Caco-2 (cell line): ENCODE measurements at regions not wholly inside any gene's neighbourhood (a gene's known extent, or its start where the extent isn't known, plus 50 kb on each side); places are given as distances from the start of the nearest gene placed in this dataset.

Source experiments
- BruUV-seq: library from RNA; stranded (reverse); fragments of 400-500 nt; replicated peaks from 2 replicates; lab custom pipeline; 2021; lab: Mats Ljungman, UMichigan
- CTCF ChIA-PET: fragments of 300-600 bp; sonication (Branson Sonifier 250); formaldehyde crosslinking; loops from one replicate; lab custom pipeline; 2022; ENCODE audit warnings: antibody characterized with exemption; lab: Charles Lee
- POLR2A ChIA-PET: fragments of 300-600 bp; sonication (Branson Sonifier 250); formaldehyde crosslinking; loops from one replicate; lab custom pipeline; 2022; ENCODE audit warnings: antibody characterized with exemption; lab: Charles Lee
- DNase-seq, 2 experiments: peaks; one replicate each; pipeline versions ENCODE4 v3.0.0 to v3.0.0-alpha.2; 2020 to 2022
- H3K27me3 ChIP-seq: replicated peaks from 2 replicates; pipeline ENCODE4 v1.6.0; 2011; ENCODE audit warnings: low read length; ENCODE audit not compliant: control insufficient read depth, insufficient read depth
- H3K36me3 ChIP-seq: 2 replicates; pipeline ENCODE4 v1.5.1; 2011; ENCODE audit warnings: low read length; ENCODE audit not compliant: control insufficient read depth, insufficient read depth
- H3K4me1 ChIP-seq: fragments of 250-450 bp; sonication (Bioruptor Pico); 2 replicates; pipeline ENCODE4 v1.5.1; 2020; ENCODE audit warnings: mild to moderate bottlenecking
- H3K4me3 ChIP-seq: 2 replicates; pipeline ENCODE4 v1.5.1; 2011; ENCODE audit warnings: low read depth, mild to moderate bottlenecking, control low read depth, low read length
- H3K9me3 ChIP-seq: fragments of 250-450 bp; sonication (Bioruptor Pico); 2 replicates; pipeline ENCODE4 v1.5.1; 2020; ENCODE audit warnings: mild to moderate bottlenecking, moderate library complexity
- H3K27ac Mint-ChIP-seq: one replicate; pipeline ENCODE4 v1.8.0; 2022; ENCODE audit warnings: mixed read lengths; ENCODE audit not compliant: unreplicated experiment
- H3K27me3 Mint-ChIP-seq: one replicate; pipeline ENCODE4 v1.8.0; 2022; ENCODE audit warnings: mixed read lengths; ENCODE audit not compliant: insufficient read depth, unreplicated experiment
- H3K36me3 Mint-ChIP-seq: one replicate; pipeline ENCODE4 v1.8.0; 2022; ENCODE audit warnings: mild to moderate bottlenecking, mixed read lengths; ENCODE audit not compliant: insufficient read depth, unreplicated experiment
- H3K4me1 Mint-ChIP-seq: one replicate; pipeline ENCODE4 v1.8.0; 2022; ENCODE audit warnings: low read depth, mixed read lengths; ENCODE audit not compliant: unreplicated experiment
- H3K4me3 Mint-ChIP-seq: one replicate; pipeline ENCODE4 v1.8.0; 2022; ENCODE audit warnings: mild to moderate bottlenecking, moderate library complexity, mixed read lengths; ENCODE audit not compliant: unreplicated experiment
- H3K9me3 Mint-ChIP-seq: one replicate; pipeline ENCODE4 v1.8.0; 2022; ENCODE audit warnings: mixed read lengths; ENCODE audit not compliant: unreplicated experiment
- intact Hi-C: fragments of 100-400 bp; cut with micrococcal nuclease; formaldehyde crosslinking; loops from one replicate; pipeline ENCODE4 v1.10.0; 2022; ENCODE audit not compliant: unreplicated experiment
- TF ChIP-seq, protein P1 (sequence below), 2 experiments: fragments of 200-600 bp in 1 of 2; IDR thresholded peaks; 1 replicate in 1 of 2; 2 replicates in 1 of 2; pipeline versions ENCODE4 v1.5.1 to v1.8.0; 2011 to 2022; ENCODE audit warnings: antibody characterized with exemption in 1 of 2, control low read depth in 1 of 2, inconsistent platforms in 1 of 2, low read depth in 1 of 2, low read length in 1 of 2, mild to moderate bottlenecking in 1 of 2, moderate library complexity in 1 of 2; ENCODE audit not compliant: insufficient read depth in 1 of 2, severe bottlenecking in 1 of 2, unreplicated experiment in 1 of 2

DNA sequence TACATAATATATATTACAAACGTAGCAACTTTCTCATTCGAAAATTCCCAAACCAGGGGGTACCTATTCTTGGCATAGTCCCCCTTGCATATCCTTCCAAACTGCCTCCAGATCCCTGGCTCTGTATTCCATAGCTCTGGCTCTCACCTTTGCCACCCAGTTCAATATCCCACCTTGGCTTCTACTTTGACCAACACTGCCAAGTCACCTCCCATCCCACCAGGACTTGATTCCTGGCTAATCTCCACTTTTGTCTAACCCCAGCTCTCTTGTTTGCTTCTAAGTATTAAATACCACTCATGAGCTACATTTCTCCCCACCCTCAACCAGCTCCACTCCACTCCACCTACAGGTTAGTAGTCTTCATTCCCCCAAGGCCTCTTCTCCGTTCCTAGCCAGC lies 103.2 kb upstream of the WDR75 start:
- BruUV-seq: no TSS peak
- CTCF ChIA-PET: no interaction called here
- H3K4me3 Mint-ChIP-seq: no peak overlapping the region

DNA sequence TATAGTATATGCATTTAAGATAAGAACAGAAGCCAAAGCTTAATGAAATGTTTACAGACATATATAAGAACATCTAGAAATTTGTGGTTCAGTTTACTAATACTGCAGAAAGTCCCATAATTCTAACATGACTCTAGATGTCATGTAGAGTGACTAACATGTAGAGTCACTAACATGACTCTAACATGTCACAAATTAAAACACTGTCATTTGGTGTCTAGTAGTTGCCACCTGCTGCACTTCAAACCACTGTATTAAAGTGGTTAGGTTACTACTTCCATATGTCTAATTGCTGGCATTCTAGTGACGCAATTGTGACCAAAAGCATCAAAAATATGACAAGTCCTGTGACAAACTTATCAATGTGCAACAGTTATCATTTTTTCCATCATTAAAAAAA lies 100.2 kb upstream of the WDR75 start:
- no peak for DNase-seq
- Mint-ChIP-seq H3K36me3 (peaks cover 5% of the 10 kb centered on the region), H3K4me1 (peaks cover 5% of the 10 kb centered on the region), H3K27ac (no peak overlapping the region), H3K9me3 (peaks cover 25% of the 10 kb centered on the region), H3K27me3 (no peaks in the 10 kb centered on the region), H3K4me3 (no peak overlapping the region)
- intact Hi-C loops: no loop called here
- Histone ChIP-seq H3K27me3 (no peaks in the 10 kb centered on the region), H3K36me3 (no peaks in the 10 kb centered on the region), H3K4me3 (no peak overlapping the region), H3K4me1 (no peaks in the 10 kb centered on the region), H3K9me3 (peaks cover 23% of the 10 kb centered on the region)
- TF ChIP-seq, protein P1, sequence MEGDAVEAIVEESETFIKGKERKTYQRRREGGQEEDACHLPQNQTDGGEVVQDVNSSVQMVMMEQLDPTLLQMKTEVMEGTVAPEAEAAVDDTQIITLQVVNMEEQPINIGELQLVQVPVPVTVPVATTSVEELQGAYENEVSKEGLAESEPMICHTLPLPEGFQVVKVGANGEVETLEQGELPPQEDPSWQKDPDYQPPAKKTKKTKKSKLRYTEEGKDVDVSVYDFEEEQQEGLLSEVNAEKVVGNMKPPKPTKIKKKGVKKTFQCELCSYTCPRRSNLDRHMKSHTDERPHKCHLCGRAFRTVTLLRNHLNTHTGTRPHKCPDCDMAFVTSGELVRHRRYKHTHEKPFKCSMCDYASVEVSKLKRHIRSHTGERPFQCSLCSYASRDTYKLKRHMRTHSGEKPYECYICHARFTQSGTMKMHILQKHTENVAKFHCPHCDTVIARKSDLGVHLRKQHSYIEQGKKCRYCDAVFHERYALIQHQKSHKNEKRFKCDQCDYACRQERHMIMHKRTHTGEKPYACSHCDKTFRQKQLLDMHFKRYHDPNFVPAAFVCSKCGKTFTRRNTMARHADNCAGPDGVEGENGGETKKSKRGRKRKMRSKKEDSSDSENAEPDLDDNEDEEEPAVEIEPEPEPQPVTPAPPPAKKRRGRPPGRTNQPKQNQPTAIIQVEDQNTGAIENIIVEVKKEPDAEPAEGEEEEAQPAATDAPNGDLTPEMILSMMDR (IDR thresholded peaks at IDR 0.05; ENCODE audit: insufficient read depth in 1 of 2, low read depth in 1 of 2, low read length in 1 of 2, severe bottlenecking in 1 of 2, unreplicated experiment in 1 of 2): no peak
- POLR2A ChIA-PET: no interaction called here
- no TSS peak for BruUV-seq
- CTCF ChIA-PET: no interaction called here

More for the DNA sequence above, 103.2 kb upstream of the WDR75 start:
- intact Hi-C loops: no loop called here
- H3K27me3 ChIP-seq: no peaks in the 10 kb centered on the region
- peaks cover 14% of the 10 kb centered on the region for H3K9me3 ChIP-seq
- no peaks in the 10 kb centered on the region for H3K4me1 ChIP-seq
- Mint-ChIP-seq H3K27me3 (no peaks in the 10 kb centered on the region), H3K27ac (no peak overlapping the region), H3K9me3 (peaks cover 36% of the 10 kb centered on the region), H3K4me1 (peaks cover 5% of the 10 kb centered on the region), H3K36me3 (peaks cover 5% of the 10 kb centered on the region)
- TF ChIP-seq, protein P1 (IDR thresholded peaks at IDR 0.05; ENCODE audit: insufficient read depth in 1 of 2, low read depth in 1 of 2, low read length in 1 of 2, severe bottlenecking in 1 of 2, unreplicated experiment in 1 of 2): no peak
- H3K36me3 ChIP-seq: no peaks in the 10 kb centered on the region
- H3K4me3 ChIP-seq: no peak overlapping the region
- DNase-seq: no peak
- POLR2A ChIA-PET: no interaction called here

DNA sequence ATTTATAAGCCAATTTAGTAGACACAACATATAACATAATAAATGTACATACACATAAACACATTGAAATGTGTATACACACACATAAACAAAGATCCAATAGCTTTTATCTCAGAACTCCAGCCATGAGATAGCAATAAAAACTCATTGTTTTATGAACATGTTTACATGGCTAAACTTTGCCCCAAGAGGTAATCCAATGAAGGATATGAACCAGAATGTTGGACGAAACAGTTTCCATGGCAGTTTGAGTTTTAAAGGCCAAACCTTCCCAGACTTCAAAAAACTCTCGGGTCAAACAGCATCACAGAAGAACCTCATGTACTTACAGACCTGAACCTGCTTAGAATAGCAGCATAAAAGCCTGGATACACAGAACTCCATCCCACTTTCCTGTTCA lies 97.2 kb upstream of the WDR75 start:
- no peak for DNase-seq
- ChIA-PET CTCF (no interaction called here), POLR2A (no interaction called here)
- Mint-ChIP-seq H3K4me1 (peaks cover 17% of the 10 kb centered on the region), H3K9me3 (peaks cover 9% of the 10 kb centered on the region), H3K27me3 (no peaks in the 10 kb centered on the region), H3K4me3 (no peak overlapping the region), H3K36me3 (no peaks in the 10 kb centered on the region), H3K27ac (no peak overlapping the region)
- Histone ChIP-seq H3K4me3 (no peak overlapping the region), H3K36me3 (no peaks in the 10 kb centered on the region), H3K27me3 (no peaks in the 10 kb centered on the region), H3K9me3 (peaks cover 27% of the 10 kb centered on the region), H3K4me1 (peaks cover 6% of the 10 kb centered on the region)
- intact Hi-C loops: no loop called here
- TF ChIP-seq, protein P1 (IDR thresholded peaks at IDR 0.05; ENCODE audit: insufficient read depth in 1 of 2, low read depth in 1 of 2, low read length in 1 of 2, severe bottlenecking in 1 of 2, unreplicated experiment in 1 of 2): no peak
- BruUV-seq: no TSS peak
